GM12873 (cell line): ENCODE measurements at regions not wholly inside any gene's neighbourhood (a gene's known extent, or its start where the extent isn't known, plus 50 kb on each side); places are given as distances from the start of the nearest gene placed in this dataset.

Experiments used
- TF ChIP-seq, protein P1 (sequence below): IDR thresholded peaks from 2 replicates; pipeline ENCODE4 v1.5.1; 2012; ENCODE audit warnings: low read depth, mild to moderate bottlenecking, moderate library complexity, low read length, control low read depth; ENCODE audit not compliant: insufficient read depth; ENCODE audit errors: missing control alignments

DNA sequence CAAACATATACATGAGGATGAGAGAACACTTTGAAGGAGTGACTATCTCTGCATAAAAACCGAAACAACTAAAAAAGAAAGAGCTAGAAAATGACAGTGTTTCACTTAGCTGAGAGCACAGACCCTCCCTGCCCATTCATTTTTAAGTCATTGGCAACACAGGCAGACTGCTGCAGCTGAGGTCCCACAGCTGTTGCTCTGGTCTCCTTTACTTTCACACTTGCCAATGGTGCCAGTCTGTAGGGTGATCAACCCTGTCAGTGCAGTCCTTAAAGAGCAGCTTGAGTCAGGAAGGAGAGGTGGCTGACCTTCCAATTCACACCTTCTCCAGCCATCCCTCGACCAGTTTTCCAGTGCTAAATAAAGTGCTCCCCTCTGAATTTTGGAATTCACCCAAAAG, 508.3 kb upstream of the CCNG1 start:
- TF ChIP-seq, protein P1, sequence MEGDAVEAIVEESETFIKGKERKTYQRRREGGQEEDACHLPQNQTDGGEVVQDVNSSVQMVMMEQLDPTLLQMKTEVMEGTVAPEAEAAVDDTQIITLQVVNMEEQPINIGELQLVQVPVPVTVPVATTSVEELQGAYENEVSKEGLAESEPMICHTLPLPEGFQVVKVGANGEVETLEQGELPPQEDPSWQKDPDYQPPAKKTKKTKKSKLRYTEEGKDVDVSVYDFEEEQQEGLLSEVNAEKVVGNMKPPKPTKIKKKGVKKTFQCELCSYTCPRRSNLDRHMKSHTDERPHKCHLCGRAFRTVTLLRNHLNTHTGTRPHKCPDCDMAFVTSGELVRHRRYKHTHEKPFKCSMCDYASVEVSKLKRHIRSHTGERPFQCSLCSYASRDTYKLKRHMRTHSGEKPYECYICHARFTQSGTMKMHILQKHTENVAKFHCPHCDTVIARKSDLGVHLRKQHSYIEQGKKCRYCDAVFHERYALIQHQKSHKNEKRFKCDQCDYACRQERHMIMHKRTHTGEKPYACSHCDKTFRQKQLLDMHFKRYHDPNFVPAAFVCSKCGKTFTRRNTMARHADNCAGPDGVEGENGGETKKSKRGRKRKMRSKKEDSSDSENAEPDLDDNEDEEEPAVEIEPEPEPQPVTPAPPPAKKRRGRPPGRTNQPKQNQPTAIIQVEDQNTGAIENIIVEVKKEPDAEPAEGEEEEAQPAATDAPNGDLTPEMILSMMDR = no peak

GRCh38 chr5:162931501-162931900, 505.9 kb upstream of the CCNG1 start:
- TF ChIP-seq, protein P1 = no peak

- TF ChIP-seq, protein P1 = no peak
These were observed 497.4 kb upstream of the CCNG1 start for GRCh38 chr5:162939991-162940390.

DNA sequence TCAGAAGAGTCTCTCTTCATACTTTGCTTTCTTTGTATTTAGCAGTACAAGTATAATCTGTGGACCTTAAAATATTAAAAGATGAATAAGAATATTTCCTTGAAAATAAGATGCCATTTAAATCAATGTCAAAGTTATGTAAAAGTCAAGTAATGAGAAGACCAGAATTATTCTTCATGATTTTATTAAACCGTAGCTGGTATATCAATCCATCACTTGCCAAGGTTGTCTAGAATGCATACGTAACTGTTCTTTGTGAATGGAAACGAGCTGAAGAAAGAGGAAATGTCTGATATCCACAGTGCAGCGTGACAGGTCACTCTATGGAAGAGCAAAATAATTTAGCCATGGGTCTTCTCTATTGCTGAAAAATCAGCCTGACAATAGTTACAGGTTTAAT, 488.7 kb upstream of the CCNG1 start:
- TF ChIP-seq, protein P1 = no peak

DNA sequence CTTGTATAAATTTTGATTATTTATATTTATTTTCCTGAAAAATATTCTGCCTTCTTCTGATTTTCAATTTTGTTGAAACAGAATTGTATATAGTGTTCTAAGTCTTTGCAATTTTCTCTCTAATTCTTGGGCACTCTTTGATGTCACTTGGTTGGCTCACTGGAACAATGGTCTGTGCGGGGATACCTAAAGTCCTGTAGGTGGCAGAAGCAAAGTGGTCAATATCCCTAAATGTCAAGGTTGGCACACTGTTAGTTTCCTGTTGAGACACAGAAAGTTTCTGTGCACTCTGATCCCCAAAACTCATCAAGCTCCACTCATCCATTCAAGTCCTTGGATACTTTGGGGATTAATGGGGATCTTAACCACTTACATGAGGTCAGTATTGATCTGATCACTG, 480.8 kb upstream of the CCNG1 start:
- TF ChIP-seq, protein P1 = no peak

GRCh38 chr5:162990063-162990462, 447.3 kb upstream of the CCNG1 start:
- TF ChIP-seq, protein P1 = no peak

DNA sequence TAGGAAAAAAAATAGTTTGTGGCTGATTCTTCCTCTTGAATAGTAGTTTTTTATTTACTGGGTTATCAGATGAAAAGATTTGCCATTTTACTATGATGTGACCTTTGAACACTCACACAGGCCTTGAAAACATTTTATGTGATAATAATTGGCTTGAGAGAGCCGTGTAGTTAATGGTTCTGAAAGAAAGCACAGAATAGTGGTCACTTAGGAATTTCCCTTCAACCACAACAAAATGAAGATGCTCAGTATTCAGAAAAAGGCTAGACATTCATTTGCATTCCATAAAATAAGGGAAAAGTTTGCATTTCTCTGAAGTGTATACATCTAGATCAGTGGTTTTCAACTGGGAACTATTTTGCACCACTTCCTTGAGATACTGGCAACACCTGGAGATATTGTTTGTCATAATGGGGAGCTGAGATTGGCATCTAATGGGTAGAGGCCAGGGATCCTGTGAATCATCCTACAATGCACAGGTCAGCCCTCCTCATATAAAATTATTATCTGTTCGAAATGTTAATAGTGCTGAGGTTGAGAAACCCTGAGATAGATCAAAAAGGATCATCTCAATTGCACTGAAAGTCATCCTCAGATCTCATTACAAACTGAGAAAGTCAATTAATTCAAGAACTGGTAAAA, 446.4 kb upstream of the CCNG1 start:
- TF ChIP-seq, protein P1 = no peak

- TF ChIP-seq, protein P1 = no peak
These were observed 441.8 kb upstream of the CCNG1 start for GRCh38 chr5:162995568-162995967.
